GM12878 (cell line): ENCODE measurements at regions not wholly inside any gene's neighbourhood (a gene's known extent, or its start where the extent isn't known, plus 50 kb on each side); places are given as distances from the start of the nearest gene placed in this dataset.
A peak's percentile ranks its signal among the peaks of the same experiment; 100 is the strongest.

ENCODE experiments used
- ATAC-seq: fragments of 200-7000 bp; cut with Tn5 transposase; 3 replicates; pipeline ENCODE4 v1.9.1; 2020; ENCODE audit warnings: mild to moderate bottlenecking, moderate library complexity
- BruUV-seq: library from RNA; stranded (reverse); fragments of 400-500 nt; replicated peaks from 2 replicates; lab custom pipeline; 2021; lab: Mats Ljungman, UMichigan
- CTCF ChIA-PET: fragments of 300-600 bp; sonication (Branson Sonifier 250); formaldehyde crosslinking; extraction: SDS; loops from one replicate; lab custom pipeline; 2021; ENCODE audit warnings: inconsistent platforms; lab: Yijun Ruan, JAX
- POLR2A ChIA-PET: fragments of 350-600 bp; formaldehyde crosslinking; extraction: SDS; loops from one replicate; lab custom pipeline; 2021; ENCODE audit warnings: inconsistent platforms; lab: Charles Lee
- RAD21 ChIA-PET: fragments of 300-600 bp; sonication (Branson Sonifier 250); formaldehyde crosslinking; loops from one replicate; lab custom pipeline; 2023; ENCODE audit warnings: antibody characterized with exemption; ENCODE audit not compliant: unreplicated experiment; lab: Charles Lee
- SMC1A ChIA-PET: fragments of 300-600 bp; sonication (Branson Sonifier 250); formaldehyde crosslinking; loops from one replicate; lab custom pipeline; 2023; ENCODE audit not compliant: unreplicated experiment, uncharacterized antibody; lab: Charles Lee
- DNase-seq: peaks from one replicate; pipeline ENCODE4 v3.0.0-alpha.2; 2011; ENCODE audit warnings: low read depth, low spot score
- FAIRE-seq: peaks from 3 replicates; lab custom pipeline; 2011; peaks lifted over from hg19 to GRCh38; lab: Jason Lieb, UNC
- H2AFZ ChIP-seq: 2 replicates; pipeline ENCODE4 v1.6.0; 2011; ENCODE audit warnings: low read depth, low read length, control low read depth; ENCODE audit not compliant: control insufficient read depth
- H3K27ac ChIP-seq: 2 replicates; pipeline ENCODE4 v1.5.1; 2011; ENCODE audit warnings: control low read depth; ENCODE audit not compliant: control insufficient read depth, insufficient read depth
- H3K27me3 ChIP-seq, 2 experiments: replicated peaks in 1 of 2; 2 replicates each; pipeline versions ENCODE4 v1.6.0 to v1.6.1; 2011; ENCODE audit warnings: low read length in 1 of 2; ENCODE audit not compliant: control insufficient read depth in 2 of 2, insufficient read depth in 2 of 2
- H3K36me3 ChIP-seq, 2 experiments: 2 replicates each; pipeline ENCODE4 v1.5.1; 2011; ENCODE audit warnings: low read length in 1 of 2; ENCODE audit not compliant: control insufficient read depth in 2 of 2, insufficient read depth in 2 of 2
- H3K4me1 ChIP-seq: 2 replicates; pipeline ENCODE4 v1.6.1; 2011; ENCODE audit warnings: mild to moderate bottlenecking, low read length, moderate library complexity, mixed read lengths; ENCODE audit not compliant: control insufficient read depth, insufficient read depth
- H3K4me2 ChIP-seq: 2 replicates; pipeline ENCODE4 v1.6.0; 2011; ENCODE audit warnings: control low read depth; ENCODE audit not compliant: control insufficient read depth, insufficient read depth
- H3K4me3 ChIP-seq: fragments of 200-600 bp; sonication (generic); 2 replicates; pipeline ENCODE4 v1.5.1; 2016
- H3K79me2 ChIP-seq: 2 replicates; pipeline ENCODE4 v1.6.0; 2011; ENCODE audit warnings: low read length; ENCODE audit not compliant: control insufficient read depth, insufficient read depth
- H3K9ac ChIP-seq: 2 replicates; pipeline ENCODE4 v1.8.0; 2011; ENCODE audit warnings: low read length, control low read depth, mixed read lengths; ENCODE audit not compliant: control insufficient read depth, insufficient read depth
- H3K9me3 ChIP-seq: replicated peaks from 3 replicates; pipeline ENCODE4 v1.5.1; 2011; ENCODE audit warnings: mild to moderate bottlenecking, low read length; ENCODE audit not compliant: control insufficient read depth, insufficient read depth
- H4K20me1 ChIP-seq: 2 replicates; pipeline ENCODE4 v1.6.0; 2011; ENCODE audit not compliant: control insufficient read depth, insufficient read depth
- BCLAF1 ChIP-seq: fragments of 450-650 bp; IDR thresholded peaks from 2 replicates; pipeline ENCODE4 v1.6.1; 2017; ENCODE audit warnings: antibody characterized with exemption, mild to moderate bottlenecking, moderate library complexity
- BMI1 ChIP-seq: fragments of 450-650 bp; IDR thresholded peaks from 2 replicates; pipeline ENCODE4 v1.6.1; 2016; ENCODE audit warnings: mild to moderate bottlenecking, moderate library complexity, borderline replicate concordance
- ESRRA ChIP-seq: IDR thresholded peaks from 2 replicates; pipeline ENCODE4 v1.6.1; 2012; ENCODE audit warnings: mild to moderate bottlenecking, low read length, improper control_type of control experiment
- JUNB ChIP-seq: IDR thresholded peaks from 2 replicates; pipeline ENCODE4 v1.6.1; 2016; ENCODE audit warnings: antibody characterized with exemption, mild to moderate bottlenecking
- KDM1A ChIP-seq: fragments of 200-600 bp; sonication (generic); IDR thresholded peaks from 2 replicates; pipeline ENCODE4 v1.6.1; 2016; ENCODE audit warnings: borderline replicate concordance
- REST ChIP-seq: IDR thresholded peaks from 2 replicates; pipeline ENCODE4 v1.6.1; 2012; ENCODE audit warnings: mild to moderate bottlenecking, low read depth, low read length
- ZZZ3 ChIP-seq: IDR thresholded peaks from 2 replicates; pipeline ENCODE4 v1.6.1; 2011; ENCODE audit warnings: low read depth; ENCODE audit not compliant: control insufficient read depth, insufficient read length
- WGBS: methylation state at CpG from one replicate; pipeline ENCODE4 v1.1.6; 2016; ENCODE audit warnings: low lambda C conversion rate; ENCODE audit not compliant: insufficient replicate concordance, insufficient coverage; ENCODE audit errors: missing lambda C conversion rate; 5-methylcytosine and 5-hydroxymethylcytosine counted together
- in situ Hi-C: fragments of 300-500 bp; cut with MboI; formaldehyde crosslinking; loops from 9 replicates; pipeline ENCODE4 v1.14.3; 2018; ENCODE audit warnings: mixed read lengths
- intact Hi-C: fragments of 100-400 bp; cut with micrococcal nuclease; formaldehyde crosslinking; loops from one replicate; pipeline ENCODE4 v1.14.2; 2022; ENCODE audit not compliant: unreplicated experiment
- TF ChIP-seq, protein P1 (sequence below): IDR thresholded peaks from 2 replicates; pipeline ENCODE4 v1.6.1; 2012; ENCODE audit warnings: low read length, inconsistent platforms

- ChIA-PET CTCF (no interaction called here), RAD21 (no interaction called here), SMC1A (no interaction called here), POLR2A (no interaction called here)
- DNase-seq (no peak), FAIRE-seq (no peak), ATAC-seq (no peak)
- Histone ChIP-seq H3K4me3 (no peak overlapping the region), H3K36me3 (no peaks in the 10 kb centered on the region), H2AFZ (no peak overlapping the region), H3K4me1 (no peaks in the 10 kb centered on the region), H3K4me2 (no peak overlapping the region), H4K20me1 (no peaks in the 10 kb centered on the region), H3K9me3 (no peaks in the 10 kb centered on the region), H3K9ac (no peak overlapping the region), H3K79me2 (no peaks in the 10 kb centered on the region), H3K27me3 (no peaks in the 10 kb centered on the region), H3K27ac (no peak overlapping the region)
- TF ChIP-seq JUNB (no peak), ESRRA (no peak), BMI1 (peak; percentile 61; the same call in 1 of the 2 replicates), KDM1A (no peak), REST (no peak), ZZZ3 (no peak), BCLAF1 (no peak)
- TF ChIP-seq, protein P1, sequence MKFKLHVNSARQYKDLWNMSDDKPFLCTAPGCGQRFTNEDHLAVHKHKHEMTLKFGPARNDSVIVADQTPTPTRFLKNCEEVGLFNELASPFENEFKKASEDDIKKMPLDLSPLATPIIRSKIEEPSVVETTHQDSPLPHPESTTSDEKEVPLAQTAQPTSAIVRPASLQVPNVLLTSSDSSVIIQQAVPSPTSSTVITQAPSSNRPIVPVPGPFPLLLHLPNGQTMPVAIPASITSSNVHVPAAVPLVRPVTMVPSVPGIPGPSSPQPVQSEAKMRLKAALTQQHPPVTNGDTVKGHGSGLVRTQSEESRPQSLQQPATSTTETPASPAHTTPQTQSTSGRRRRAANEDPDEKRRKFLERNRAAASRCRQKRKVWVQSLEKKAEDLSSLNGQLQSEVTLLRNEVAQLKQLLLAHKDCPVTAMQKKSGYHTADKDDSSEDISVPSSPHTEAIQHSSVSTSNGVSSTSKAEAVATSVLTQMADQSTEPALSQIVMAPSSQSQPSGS, result no peak
- in situ Hi-C loops, result no loop called here
- intact Hi-C loops, result no loop called here
- 21% methylated on average over 9 of the region's 9 CpGs for WGBS
- BruUV-seq, result no TSS peak
Measured at GRCh38 chrX:77014377-77015372, 432.5 kb upstream of the FGF16 start.
